VCaP (cell line): ENCODE measurements at regions not wholly inside any gene's neighbourhood (a gene's known extent, or its start where the extent isn't known, plus 50 kb on each side); places are given as distances from the start of the nearest gene placed in this dataset.

Experiments
- H3K27ac ChIP-seq: fragments of 450-650 bp; 2 replicates; pipeline ENCODE4 v1.5.1; 2017
- TF ChIP-seq, protein P1 (sequence below): fragments of 450-650 bp; conservative IDR thresholded peaks from 2 replicates; pipeline ENCODE4 v1.5.1; 2017; ENCODE audit warnings: mild to moderate bottlenecking, moderate library complexity

DNA sequence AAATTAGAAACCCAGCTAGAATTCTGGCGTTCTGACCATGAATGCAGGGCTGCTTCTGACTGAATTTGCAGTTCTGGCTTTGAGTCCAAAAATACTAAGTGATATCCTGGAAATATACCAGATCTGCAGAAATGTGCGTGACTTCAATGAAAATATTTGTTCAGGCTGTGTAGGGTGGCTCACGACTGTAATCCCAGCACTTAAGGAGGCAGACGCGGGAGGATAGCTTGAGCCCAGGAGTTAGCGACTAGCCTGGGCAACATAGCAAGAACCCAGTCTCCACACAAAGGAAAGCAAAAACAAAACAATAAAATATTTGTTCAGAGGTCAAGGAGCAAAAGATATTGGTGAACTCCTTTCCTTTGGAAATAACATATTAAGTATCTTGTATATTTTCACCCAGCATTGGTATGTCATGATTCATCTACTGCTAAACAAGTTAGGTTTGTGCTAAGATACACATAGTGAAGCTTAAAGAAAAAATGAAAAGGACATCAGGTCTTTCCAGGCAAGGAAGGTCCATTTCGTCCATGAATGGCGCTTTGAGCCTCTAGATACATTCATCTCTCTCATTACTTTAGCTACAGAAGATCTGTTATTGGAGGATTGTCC lies 239.2 kb downstream of the CMPK2 start:
- TF ChIP-seq, protein P1, sequence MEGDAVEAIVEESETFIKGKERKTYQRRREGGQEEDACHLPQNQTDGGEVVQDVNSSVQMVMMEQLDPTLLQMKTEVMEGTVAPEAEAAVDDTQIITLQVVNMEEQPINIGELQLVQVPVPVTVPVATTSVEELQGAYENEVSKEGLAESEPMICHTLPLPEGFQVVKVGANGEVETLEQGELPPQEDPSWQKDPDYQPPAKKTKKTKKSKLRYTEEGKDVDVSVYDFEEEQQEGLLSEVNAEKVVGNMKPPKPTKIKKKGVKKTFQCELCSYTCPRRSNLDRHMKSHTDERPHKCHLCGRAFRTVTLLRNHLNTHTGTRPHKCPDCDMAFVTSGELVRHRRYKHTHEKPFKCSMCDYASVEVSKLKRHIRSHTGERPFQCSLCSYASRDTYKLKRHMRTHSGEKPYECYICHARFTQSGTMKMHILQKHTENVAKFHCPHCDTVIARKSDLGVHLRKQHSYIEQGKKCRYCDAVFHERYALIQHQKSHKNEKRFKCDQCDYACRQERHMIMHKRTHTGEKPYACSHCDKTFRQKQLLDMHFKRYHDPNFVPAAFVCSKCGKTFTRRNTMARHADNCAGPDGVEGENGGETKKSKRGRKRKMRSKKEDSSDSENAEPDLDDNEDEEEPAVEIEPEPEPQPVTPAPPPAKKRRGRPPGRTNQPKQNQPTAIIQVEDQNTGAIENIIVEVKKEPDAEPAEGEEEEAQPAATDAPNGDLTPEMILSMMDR: no peak
- no peak overlapping the region for H3K27ac ChIP-seq

DNA sequence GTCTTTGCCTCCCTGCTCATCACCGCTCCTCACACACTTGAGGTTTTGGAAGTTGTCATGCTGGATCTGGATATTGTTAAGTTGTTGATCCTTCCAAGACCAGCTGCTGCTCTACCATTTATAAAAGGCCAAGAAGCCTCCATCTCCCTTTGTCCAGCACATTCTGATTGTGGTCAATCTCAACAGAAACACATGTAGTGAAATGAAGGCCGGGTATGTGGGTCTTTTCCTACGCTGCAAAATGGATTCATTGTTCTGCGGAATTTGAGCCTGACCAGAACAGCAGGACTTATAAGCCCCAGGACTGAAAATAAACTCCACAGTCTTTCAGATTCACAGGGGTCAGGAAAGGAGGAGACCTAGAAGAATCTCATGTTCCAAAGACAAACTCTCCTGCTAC lies 238.4 kb downstream of the CMPK2 start:
- H3K27ac ChIP-seq: no peak overlapping the region
- TF ChIP-seq, protein P1: no peak

DNA sequence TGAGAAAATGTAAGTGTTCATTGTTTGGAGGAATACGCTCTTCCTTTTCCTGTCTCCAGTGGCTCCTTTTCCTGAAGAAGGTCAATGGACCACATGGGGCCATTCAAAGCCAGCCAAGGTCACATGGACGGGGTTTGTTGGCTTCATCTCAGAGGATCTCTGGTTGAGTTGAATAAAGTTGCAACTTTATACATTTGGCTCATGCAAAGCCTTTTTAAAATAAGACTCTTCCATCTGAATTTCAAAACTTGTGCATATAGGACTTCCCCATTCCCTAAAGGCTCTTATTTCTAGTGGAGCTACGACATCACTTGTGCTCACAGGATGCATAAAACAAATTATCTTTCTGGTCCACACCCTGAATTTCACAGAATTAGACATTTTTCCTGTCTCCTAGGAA lies 235.5 kb downstream of the CMPK2 start:
- TF ChIP-seq, protein P1: no peak
- H3K27ac ChIP-seq: no peak overlapping the region

DNA sequence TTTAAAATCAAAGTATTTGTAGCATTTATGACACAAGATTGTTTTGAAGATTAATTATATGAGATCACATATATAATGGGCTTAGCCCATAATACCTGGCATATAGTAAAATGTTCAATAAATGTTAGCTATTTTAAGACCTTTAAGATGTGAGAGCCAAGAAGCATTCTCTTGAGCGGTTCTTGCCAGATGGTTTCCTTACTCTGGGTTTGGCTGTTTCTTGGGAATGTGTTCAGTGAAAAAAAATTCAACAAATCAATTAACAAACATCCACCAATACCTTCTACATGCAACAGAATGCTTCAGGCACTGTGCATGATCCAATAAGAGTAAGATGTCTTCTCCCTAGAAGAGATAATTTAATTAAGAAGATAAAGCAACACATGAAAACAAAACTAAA lies 230.4 kb downstream of the CMPK2 start:
- H3K27ac ChIP-seq: no peak overlapping the region
- TF ChIP-seq, protein P1: no peak

DNA sequence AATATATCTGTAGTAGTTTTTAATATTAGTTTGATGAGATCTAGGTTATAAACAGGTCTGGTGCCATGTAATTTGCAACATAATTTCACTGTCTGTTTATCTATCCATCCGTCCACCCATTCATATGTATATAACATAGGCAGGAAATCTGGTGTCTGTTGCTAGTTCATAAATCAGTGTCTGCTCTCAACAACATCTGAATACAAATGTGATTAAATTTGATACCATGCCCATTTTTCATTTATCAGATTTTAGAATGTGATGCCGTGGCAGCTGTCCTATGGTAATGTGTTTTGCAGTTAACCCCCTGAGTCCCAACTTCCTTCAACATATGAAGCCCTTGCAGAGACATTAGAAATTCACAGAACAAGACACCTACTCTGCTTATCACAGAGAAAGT lies 228.4 kb downstream of the CMPK2 start:
- TF ChIP-seq, protein P1: no peak

DNA sequence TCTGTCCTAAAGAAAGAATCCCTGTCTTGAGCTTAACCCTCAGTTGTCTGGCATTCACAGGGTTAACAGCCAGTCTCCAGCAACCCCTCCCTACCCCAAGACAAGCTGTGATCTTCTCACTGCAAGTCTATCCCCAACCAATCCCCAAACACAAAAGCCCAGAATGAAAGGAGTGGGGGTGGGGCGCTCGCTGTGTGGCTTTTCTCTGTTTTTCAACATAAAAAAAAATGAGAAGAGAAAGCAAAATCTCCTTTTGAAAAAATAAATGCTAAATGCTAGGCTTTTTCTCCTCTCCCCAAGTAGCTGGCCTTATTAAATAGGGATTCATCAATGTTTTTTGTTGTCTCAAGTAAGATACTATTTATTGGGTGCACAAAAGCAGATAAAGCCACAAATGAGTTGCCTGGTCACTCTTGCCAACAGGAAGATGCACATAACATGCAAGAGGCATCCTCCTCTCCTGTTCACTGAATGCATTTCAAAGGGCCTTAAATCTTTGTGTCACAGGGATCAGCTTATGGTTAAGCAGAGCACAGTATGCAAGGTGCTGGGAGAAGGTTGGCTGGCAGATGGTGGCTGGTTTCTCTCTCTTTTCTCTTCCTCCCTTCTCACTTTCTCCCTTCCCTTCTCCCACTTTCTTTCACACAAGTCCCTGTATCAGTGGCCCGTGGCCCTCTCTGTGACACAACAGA lies 225.6 kb downstream of the CMPK2 start:
- H3K27ac ChIP-seq: no peak overlapping the region
- TF ChIP-seq, protein P1: no peak

More for the DNA sequence above, 228.4 kb downstream of the CMPK2 start:
- H3K27ac ChIP-seq: no peak overlapping the region

DNA sequence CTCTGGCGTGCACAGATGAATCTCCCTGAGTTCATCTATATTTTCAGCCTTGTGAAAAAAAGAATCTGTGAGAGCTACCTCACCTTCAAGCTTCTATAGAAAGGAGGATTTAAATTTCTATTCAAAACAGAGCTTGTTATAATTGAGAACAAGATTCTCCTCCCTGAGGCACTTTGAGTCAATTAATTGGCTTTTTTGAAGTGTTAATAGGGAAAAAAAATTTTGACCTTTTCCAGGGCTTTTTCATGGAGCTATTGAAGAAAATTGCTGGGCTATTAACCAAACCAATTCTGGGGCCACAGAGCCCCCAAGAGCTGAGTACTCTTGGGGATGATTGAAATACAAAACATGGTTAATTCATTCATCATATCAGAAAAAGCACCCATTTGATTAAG lies 225.1 kb downstream of the CMPK2 start:
- H3K27ac ChIP-seq: no peak overlapping the region
- TF ChIP-seq, protein P1: no peak
